TTC549 (cell line): ENCODE measurements at regions not wholly inside any gene's neighbourhood (a gene's known extent, or its start where the extent isn't known, plus 50 kb on each side); places are given as distances from the start of the nearest gene placed in this dataset.
"Not testable (repeated sequence)": the region's sequence is repeated elsewhere in the genome, so short reads cannot be mapped to it uniquely, and the experiment has no call there.

ENCODE experiments used
- FAIRE-seq: peaks from 2 replicates; lab custom pipeline; 2012; peaks lifted over from hg19 to GRCh38; lab: Jason Lieb, UNC

DNA sequence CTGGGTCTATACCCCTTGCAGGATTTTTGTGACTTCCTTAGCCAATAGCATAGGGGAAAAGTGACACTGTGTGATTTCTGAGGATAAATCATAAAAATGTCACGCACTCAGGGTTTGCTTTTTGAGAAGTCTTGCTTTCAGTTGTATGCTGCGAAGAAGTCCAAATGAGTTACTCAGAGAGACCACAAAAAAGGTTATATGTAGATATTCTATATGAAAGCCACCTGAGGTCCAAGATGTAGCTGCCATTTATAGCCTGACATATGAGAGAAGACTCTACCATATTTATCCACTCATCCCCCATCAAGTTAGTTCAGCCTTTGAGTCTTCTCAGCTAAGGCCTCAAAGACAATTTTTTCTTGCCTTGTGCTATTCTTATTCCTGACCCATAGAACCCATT is 488.3 kb upstream of the MAP2 start:
- no peak for FAIRE-seq

DNA sequence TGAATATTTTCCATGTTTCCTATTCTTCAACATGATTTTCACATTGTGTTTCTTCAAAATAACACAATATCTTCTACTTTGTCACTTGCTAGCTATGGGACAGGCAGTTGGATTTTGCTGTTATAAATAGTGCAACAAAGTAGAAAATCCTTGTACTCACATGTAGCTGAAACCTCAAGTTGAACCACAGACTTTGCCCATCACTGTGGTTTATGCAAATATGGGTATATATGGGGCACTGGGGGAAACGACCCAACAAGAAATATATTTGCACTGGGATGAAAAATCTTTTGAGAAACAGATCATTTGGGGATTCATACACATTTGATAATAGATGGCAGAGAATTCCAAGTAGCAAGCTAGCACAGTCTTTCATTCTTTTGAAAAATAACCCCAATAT is 486.3 kb upstream of the MAP2 start:
- FAIRE-seq = no peak

DNA sequence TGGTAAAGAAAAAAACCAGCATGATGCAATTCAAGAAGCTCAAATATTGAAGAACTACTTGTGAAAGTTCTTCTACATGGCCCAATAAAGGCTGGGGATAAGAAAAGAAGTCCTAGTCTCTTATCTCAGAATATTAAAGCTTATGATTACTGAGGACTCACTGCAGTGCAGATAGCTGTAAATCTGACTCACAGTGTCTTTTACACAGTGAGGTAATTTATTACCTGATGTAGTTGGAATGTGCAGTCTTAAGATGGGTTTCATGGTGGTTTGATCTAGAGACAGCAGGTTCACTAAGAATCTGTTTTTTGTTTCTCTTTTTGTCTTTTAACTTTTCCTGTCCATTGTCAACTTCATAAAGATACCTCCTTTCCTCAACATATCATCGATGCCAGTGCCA is 484.0 kb upstream of the MAP2 start:
- no peak for FAIRE-seq

DNA sequence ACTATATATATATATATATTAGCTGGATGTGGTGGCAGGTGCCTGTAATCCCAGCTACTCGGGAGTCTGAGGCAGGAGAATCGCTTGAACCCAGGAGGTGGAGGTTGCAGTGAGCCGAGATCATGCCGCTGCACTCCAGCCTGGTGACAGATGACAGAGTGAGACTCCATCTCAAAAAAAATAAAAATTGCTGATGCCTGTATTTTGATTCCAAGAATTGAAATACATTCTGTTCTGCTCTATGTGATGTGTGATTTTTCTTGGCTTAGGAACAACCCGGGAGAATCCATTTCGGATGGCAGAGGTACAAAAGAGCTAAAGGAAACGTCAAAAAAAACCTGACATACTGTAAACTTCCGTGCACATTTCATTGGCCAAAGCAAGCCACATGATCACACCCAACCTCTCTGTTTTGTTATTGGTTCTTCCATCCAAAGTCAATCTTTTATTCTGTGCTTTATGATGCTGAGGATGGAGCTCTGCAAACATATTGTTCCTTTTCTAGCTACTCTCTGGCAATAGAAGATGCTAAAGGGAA is 478.1 kb upstream of the MAP2 start:
- no peak for FAIRE-seq

DNA sequence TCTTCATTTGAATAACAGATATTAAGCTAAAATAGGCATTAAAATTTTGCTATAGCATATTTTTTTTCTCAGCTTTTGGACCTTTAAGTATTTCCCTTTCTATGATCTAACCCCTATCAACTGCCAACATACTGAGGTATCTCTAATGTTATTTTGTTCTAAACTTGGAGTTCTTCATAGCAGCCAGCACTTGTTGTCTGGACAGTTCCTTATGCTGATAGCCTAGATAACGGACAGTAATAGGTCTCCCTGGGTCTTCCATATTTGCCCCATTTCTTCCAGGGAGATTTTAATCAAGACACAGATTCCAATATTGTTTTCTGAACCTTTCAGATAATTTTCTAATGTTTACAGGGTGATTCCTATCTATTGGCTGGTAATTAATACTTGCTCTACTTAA is 475.8 kb upstream of the MAP2 start:
- FAIRE-seq = no peak

DNA sequence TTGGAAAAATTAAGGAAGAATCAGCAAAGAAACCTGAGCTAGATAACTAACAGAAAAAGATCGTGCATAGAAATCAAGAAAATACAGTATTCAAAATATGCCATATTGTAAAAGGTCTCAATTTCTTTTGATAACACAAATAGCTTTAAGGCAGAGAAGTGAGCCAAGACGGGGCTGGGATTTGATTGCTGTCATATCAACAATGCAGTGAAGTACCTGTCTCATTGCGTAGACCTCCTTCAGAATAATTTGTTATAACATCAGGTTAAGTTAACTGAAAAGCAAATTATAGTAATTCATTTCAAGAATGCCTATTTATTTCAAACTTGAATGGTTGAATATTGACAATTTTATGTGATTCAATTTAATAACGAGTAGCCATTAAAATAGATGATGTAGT is 453.8 kb upstream of the MAP2 start:
- FAIRE-seq = no peak

DNA sequence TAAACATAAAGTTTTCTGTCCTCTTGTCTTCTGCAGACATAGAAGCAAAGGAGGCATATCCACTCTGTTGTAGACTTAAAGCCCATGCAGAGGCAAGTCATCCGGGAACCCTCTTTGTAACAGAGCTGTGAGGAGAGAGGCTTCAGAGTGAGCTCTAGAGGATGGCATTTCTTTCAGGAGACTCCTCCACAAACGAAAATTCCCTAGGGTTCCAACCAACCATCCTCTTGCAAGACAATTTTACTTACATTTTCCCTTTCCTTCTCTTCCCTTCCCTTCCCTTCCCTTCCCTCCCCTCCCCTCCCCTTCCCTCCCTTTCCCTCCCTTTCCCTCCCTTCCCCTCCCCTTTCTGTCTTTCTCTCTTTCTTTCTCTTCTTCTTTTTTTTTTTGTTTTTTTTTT is 446.3 kb upstream of the MAP2 start:
- no peak for FAIRE-seq

DNA sequence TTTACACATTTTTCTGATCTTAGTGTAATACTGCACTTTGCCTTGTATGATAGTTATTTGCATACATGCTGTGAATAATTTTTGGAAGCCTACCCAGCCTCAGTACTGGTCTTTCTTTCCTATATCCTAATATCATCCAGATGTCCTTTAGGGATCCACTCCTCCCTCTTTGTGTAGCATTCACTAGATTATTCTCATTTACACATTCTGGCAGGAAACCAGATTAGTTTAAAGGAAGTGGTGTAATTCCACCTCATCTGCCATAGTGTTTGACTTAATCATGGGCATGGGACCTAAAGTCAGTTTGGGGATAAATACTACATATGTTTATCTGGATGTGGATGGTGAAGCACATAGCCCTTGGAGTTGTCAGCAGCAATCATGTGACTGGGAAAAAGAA is 444.9 kb upstream of the MAP2 start:
- no peak for FAIRE-seq

DNA sequence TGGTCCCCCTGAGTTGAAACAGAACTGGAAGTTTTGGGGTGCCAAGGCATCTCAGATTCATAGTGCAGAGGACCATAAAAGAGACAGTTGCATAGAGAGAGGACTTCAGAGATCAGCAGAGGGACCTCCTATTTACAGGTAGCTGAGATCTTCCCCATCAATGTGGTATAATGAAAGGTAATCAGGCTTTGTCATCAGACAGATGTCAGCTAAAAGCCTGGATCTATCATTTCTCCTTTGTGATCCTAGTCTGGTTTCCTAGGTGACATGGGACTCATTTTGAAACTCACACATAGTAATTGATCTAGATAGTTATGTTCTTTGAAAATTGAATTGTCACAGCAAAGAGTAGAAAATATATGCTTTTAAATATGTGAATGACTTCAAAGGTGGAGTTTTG is 443.5 kb upstream of the MAP2 start:
- FAIRE-seq = no peak

DNA sequence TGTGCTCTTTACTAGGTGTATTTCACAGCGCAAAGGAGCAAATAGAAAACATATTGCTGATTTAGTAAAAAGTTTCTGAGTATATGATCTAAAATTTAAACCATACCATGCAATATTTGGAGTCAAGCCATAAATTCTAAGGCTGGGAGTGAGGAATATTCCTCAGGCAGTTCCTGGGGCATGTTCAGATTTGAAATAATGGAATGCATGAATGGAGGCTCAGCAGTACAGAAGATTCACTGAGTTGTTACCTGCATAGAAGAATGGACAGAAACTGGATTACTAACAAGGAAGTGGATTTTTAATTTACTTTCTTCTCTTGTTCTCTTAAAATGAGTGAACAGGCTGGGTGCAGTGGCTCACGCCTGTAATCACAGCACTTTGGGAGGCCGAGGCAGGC is 441.0 kb upstream of the MAP2 start:
- no peak for FAIRE-seq

DNA sequence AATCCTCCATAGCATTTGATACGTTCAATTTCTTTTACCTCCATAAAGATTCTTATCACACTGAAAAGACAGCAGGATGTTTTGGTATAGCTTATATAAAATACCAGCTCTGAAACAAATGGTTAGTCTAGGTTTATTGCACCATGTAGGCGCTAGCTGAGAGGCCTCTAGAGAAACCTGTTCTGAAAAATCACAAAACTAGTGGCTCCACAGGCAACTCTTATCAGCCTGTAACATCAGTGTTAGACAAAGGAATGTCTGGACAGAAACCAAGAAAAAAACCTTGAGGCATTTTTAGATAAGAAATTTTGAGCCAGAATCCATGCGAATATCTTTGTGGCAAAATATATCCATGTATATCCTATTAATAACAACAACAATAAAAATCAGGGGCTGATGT is 440.4 kb upstream of the MAP2 start:
- no peak for FAIRE-seq

DNA sequence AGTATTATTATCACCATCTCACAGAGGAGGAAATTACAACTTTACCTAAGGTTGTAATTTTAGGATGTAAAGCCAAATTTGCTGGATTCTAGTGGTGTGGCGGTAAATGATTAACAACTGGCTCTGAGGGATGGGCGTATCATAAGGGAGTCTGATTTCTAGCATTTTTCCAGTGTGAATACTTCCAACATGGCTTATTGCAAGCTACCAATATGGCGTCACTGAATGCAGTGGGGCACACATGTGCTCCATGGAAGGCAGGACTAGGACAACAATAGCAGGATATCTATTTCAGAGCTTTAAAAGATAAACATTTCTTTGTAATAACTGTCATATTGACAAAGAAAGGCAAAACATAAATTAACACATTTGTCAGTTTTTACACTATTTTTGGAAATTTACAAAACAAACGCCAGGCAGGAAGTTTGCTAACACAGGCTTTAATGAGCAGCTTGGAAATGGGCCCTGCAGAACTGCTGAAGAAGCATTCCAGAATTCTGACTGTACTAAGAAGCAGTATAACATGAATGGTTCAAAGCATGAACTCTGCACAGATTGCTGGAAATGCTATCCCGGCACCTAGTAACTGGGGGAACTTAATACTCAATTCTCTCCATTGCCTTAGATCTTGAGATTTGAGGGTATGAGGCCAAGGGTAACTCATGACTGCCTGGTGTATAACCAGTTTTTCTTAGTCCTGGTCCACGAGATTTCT is 439.3 kb upstream of the MAP2 start:
- no peak for FAIRE-seq

DNA sequence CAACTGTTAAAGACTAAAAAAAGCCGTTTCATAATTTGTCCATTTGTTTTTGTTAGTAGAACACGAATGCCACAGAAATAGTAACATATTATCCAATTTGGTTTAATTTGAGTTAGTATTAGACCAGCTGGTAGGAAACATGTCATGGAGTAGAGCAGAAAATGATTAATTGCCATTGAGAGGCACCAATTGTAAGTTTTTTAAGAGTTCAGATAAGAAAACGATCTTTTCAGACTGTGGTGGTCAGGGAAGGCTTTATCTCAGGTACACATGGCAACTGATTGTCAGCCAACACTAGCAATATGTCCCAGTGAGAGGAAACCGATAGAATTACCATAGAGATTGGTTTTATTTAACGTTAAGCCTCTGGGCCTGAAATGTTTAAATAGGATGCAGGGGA is 438.2 kb upstream of the MAP2 start:
- FAIRE-seq = no peak

DNA sequence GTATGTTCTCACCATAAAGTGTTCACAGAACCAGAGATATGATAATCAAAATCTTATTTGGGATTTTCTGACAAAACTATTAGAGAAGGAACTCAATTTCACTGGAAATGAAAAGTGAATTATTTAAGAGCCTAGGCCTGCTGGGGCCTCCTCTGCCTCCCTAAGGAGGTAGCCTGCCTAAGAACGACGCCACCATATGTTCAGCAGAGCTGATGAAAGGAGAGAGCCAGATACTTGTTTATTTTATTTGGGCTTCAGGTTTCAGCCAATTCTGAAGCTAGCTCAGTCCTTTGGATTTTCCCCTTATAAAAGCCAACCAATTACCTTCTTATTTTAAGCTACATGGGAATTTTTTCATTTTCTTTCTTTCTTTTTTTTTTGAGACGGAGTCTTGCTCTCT is 433.1 kb upstream of the MAP2 start:
- no peak for FAIRE-seq

DNA sequence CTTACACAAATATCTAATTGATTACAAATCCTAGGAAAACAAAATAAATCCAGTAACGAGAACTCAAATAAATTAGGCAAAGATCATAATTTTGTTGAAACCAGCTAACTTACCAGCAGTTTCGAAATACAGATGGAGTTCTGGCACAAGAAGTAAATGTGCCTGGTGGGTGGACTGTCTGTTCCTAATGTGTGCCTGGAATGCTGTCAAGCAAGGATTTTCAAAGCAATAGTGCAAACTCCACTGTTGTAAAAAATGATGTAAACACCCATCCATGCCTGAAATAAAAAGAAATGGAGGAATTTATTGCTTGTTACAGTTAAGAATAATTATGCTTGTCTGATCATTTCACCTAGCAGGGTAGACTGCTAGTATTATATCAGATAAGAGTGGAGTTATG is 423.9 kb upstream of the MAP2 start:
- FAIRE-seq = no peak

DNA sequence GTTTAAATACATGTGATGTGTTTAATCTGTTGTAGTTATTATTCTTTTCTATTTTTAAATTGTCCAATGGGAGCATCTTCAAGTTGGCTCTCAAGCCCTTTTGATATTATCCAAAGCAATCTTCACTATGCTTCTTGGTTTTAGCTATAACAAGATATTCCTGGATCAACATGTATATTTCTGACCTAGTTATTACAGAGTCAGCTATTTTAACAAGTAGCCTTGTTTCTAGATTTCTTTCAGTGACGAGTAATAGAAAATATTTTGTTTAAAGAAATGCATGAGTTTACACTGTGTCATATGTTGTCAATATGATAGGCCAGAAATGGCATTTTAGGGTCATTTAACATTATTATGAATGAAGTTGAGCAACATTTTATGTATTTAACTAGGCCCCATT is 421.8 kb upstream of the MAP2 start:
- FAIRE-seq = no peak

DNA sequence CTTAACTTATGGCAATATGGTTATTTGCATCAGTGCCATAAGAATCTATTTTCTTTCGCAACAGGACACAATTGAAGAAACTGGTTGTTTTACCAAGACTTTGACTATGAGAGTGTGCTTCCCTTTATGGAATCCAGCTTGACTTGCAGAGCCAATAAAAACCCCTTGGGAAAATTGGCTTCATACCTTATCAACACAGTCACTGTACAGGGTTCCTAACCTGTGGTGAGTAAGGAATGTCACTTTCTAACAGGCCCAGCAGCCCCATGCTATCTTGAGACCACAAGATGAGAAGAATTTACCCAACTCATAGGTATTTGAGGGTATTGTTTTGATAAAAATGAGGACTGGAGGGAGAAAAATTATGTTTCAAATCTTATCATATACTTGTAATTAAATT is 418.5 kb upstream of the MAP2 start:
- no peak for FAIRE-seq

DNA sequence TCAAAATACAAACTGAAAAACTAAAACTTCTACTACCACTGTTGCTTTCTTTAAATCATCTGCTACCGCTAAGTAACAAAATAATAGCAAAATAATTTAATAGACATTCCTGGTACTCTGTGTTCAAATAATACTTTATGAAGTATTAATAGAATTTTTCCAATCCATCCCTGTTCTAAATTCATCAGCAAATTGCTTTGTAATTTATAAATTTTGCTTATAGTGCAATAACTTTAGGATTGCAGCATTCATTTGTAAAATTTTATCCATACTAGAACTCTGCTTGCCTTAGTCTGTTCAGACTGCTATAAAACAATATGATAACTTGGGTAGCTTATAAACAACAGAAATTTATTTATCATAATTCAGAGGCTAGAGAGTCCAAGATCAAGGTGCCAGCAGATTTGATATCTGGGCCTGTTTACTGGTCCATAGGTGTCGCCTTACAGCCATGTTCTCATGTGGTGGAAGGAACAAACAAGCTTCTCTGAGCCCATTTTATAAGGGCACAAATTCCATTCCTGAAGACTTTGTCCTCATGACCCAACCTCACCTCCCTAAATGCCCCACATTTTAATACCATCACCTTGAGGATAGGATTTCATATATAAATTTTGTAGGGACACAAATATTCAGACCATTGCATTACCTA is 415.1 kb upstream of the MAP2 start:
- FAIRE-seq = no peak

DNA sequence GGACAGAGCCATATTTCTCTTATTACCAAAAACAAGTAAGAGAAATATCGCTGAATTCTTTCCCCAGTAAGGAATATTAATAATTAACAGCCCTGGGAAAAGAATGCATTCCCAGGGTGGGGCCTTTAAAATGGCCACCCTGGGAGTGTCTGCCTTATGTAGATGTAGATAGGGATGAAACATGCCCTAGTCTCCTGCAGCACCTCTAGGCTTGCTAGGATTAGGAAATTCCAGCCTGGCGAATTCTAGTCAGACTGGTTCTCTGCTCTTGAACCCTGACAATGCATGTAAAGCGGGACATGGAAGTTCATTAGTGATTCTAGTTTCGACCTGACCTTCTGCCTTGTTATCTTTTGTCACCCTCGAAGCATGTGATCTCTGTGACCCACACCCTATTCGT is 405.2 kb upstream of the MAP2 start:
- FAIRE-seq = not testable (repeated sequence)

DNA sequence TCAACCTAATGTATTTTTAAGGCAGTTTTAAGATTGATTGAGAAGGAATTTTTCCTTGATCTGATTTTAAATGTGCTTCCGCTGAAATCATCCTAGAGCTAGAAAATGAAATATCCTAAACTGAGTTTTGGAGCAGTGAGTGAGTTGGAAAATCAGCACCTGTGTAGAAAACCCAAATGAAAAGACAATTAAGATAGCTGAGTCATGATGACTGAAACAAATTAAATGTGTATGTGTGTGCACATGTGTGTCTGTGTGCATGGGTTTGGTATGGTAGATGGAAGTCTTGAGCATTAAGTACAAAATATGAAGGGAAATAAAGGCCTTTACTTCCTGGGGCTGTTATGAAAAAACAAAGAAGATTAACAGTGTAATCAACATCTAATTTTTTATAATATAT is 394.6 kb upstream of the MAP2 start:
- no peak for FAIRE-seq

DNA sequence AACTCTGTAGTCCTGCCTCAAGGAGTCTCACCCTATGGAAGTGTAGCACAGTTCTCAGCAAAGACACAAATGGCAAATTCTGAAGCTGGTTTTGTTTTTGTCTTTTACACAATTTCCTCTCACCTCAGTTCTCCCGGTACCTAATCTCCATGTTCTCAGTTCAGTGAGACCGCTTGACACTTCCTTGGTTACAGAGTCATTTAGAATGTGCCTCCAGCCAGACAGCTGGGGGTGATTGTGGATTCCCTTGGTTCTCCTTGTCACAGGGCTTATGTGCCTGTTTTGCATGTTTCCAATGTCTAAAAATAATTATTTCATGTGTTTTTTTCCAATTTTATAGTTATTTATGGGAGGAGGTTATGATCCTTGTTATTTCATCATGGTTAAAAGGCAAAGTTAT is 379.5 kb upstream of the MAP2 start:
- no peak for FAIRE-seq

DNA sequence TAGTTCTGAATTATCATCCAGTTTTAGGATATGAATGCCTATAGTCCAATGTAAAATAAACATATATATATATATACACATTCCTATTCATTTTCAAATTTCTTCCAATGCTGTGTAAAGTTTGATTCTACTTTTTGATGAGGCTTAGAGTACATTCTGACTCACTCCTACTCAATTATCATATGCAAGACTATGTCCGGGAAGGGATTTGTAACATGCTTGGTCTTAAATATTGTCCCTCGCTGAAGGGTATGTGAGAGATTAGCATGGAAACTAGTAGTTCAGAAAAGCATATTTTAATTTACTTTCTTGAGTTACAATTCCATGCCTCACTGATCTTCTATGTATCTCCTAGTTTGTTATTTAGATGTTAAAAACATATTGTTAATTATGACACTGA is 377.7 kb upstream of the MAP2 start:
- FAIRE-seq = no peak

DNA sequence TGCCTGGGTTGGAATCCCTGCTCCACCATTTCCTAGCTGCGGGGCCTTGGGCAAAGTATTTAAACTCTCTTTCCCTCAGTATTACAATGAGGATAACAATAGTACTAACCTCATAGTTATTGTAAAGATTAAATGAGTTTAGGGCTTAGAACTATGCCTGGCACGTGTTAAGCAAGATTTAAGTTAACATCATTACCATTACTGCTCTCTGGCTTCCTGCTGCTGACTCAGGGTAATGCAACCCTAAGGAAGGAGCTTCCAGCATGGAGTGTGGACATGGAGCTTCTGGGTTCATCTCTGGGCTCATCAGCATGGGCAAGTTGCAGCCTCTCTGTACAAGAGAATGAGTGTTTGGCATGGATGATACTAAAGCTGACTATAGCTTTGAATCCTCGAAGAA is 374.2 kb upstream of the MAP2 start:
- FAIRE-seq = no peak

DNA sequence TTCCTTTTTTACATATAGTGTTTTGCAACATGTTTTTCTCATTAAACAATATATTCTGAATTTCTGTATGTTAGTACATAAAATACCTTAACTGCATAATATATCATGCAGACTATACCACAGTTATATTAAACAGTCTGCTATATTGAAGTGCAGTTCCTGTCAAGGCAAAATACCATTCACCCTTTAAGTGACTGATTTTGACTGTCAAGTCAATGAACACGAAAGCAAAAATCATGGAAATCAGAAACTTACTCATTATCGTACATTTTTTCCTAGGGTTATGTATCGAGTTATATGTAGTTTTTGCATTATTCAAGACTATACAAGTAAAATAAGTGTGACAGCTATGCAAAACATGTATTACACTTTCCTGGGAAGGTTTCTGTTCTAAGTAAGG is 361.6 kb upstream of the MAP2 start:
- no peak for FAIRE-seq
